PC-3 (cell line): ENCODE measurements at regions not wholly inside any gene's neighbourhood (a gene's known extent, or its start where the extent isn't known, plus 50 kb on each side); places are given as distances from the start of the nearest gene placed in this dataset.

Experiments
- EZH2phosphoT487 ChIP-seq: fragments of 300-600 bp; sonication (generic); IDR thresholded peaks from 2 replicates; pipeline ENCODE4 v1.6.1; 2018; ENCODE audit warnings: mild to moderate bottlenecking, antibody characterized with exemption, low read length, borderline replicate concordance
- TF ChIP-seq, protein P1 (sequence below): fragments of 300-600 bp; sonication (generic); conservative IDR thresholded peaks from 2 replicates; pipeline ENCODE4 v1.5.1; 2017; ENCODE audit warnings: antibody characterized with exemption, low read depth, mild to moderate bottlenecking, low read length

DNA sequence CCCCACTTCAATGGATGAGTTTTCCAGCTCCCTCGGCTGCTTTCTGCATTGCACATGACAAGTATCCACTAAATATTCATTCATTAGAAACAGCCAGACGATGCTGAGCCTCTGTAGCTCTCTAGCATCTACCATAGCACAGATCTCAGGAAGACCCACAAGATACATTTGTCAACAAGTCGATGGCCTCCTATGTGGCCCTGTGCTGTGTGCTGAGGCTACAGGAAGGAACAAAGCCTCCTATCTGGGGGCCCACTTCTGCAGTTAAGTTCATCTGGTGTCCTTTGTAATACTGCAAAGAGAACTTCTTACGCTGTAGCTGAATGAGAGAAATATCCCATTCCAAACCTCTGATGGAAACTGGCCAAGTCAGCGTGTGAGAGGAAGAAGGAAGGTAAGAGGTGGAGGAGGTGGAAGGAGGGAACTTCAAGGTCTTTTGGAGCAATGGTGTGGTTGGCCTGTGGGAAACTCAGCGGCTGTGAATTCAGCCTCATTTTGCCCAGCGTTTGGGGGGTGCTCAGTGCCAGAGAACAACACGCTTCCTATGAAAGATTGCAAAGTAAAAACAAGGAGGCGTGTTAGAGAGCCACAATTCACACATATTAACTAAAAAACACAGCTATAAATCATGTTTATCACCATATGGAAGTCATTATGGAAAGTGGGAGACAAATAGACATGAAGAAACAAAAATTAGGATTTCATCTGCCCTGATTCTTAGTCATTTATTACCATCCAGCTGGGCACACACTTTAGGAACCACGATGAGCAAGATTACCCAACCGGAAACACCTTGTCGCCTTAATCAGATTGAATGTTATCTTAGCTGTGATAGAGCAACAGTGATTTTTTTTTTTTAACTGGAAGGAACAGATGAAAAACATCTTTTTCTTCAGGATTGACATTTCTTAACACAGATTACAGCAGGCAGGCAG lies 62.2 kb upstream of the USP6NL start:
- TF ChIP-seq, protein P1, sequence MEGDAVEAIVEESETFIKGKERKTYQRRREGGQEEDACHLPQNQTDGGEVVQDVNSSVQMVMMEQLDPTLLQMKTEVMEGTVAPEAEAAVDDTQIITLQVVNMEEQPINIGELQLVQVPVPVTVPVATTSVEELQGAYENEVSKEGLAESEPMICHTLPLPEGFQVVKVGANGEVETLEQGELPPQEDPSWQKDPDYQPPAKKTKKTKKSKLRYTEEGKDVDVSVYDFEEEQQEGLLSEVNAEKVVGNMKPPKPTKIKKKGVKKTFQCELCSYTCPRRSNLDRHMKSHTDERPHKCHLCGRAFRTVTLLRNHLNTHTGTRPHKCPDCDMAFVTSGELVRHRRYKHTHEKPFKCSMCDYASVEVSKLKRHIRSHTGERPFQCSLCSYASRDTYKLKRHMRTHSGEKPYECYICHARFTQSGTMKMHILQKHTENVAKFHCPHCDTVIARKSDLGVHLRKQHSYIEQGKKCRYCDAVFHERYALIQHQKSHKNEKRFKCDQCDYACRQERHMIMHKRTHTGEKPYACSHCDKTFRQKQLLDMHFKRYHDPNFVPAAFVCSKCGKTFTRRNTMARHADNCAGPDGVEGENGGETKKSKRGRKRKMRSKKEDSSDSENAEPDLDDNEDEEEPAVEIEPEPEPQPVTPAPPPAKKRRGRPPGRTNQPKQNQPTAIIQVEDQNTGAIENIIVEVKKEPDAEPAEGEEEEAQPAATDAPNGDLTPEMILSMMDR: no peak
- TF ChIP-seq EZH2phosphoT487: no peak
